MM.1S (cell line): ENCODE measurements at regions not wholly inside any gene's neighbourhood (a gene's known extent, or its start where the extent isn't known, plus 50 kb on each side); places are given as distances from the start of the nearest gene placed in this dataset.

Experiments
- DNase-seq: peaks from one replicate; pipeline ENCODE4 v3.0.0-alpha.2; 2015
- H2AFZ ChIP-seq: fragments of 300-600 bp; sonication (generic); 2 replicates; pipeline ENCODE4 v1.6.0; 2016; ENCODE audit warnings: antibody characterized with exemption, low read length
- H3F3A ChIP-seq: fragments of 300-600 bp; sonication (generic); 2 replicates; pipeline ENCODE4 v1.6.1; 2016; ENCODE audit warnings: mild to moderate bottlenecking, antibody characterized with exemption, low read length, moderate library complexity, mixed read lengths; ENCODE audit not compliant: insufficient read depth
- H3K27ac ChIP-seq: fragments of 300-600 bp; sonication (generic); 2 replicates; pipeline ENCODE4 v1.5.1; 2016; ENCODE audit warnings: mild to moderate bottlenecking, low read length
- H3K27me3 ChIP-seq: fragments of 300-600 bp; sonication (generic); replicated peaks from 2 replicates; pipeline ENCODE4 v1.6.0; 2016; ENCODE audit warnings: low read length; ENCODE audit not compliant: insufficient read depth
- H3K36me3 ChIP-seq: fragments of 300-600 bp; sonication (generic); replicated peaks from 2 replicates; pipeline ENCODE4 v1.6.1; 2016; ENCODE audit warnings: mild to moderate bottlenecking, low read length, mixed read lengths; ENCODE audit not compliant: insufficient read depth
- H3K4me1 ChIP-seq: fragments of 300-600 bp; sonication (generic); 2 replicates; pipeline ENCODE4 v1.6.1; 2016; ENCODE audit warnings: low read length, mixed read lengths
- H3K4me2 ChIP-seq: fragments of 300-600 bp; sonication (generic); 2 replicates; pipeline ENCODE4 v1.6.0; 2016; ENCODE audit warnings: low read depth, low read length
- H3K4me3 ChIP-seq: fragments of 300-600 bp; sonication (generic); 2 replicates; pipeline ENCODE4 v1.5.1; 2016; ENCODE audit warnings: low read length, mixed read lengths
- H3K79me2 ChIP-seq: fragments of 300-600 bp; sonication (generic); 2 replicates; pipeline ENCODE4 v1.6.1; 2016; ENCODE audit warnings: mixed run types, low read length, mixed read lengths
- H3K9ac ChIP-seq: fragments of 300-600 bp; sonication (generic); 2 replicates; pipeline ENCODE4 v1.6.1; 2016; ENCODE audit warnings: low read length, mixed read lengths
- H3K9me2 ChIP-seq: fragments of 300-600 bp; sonication (generic); replicated peaks from 2 replicates; pipeline ENCODE4 v1.6.1; 2016; ENCODE audit warnings: mild to moderate bottlenecking, low read length, mixed read lengths; ENCODE audit not compliant: insufficient read depth
- H3K9me3 ChIP-seq: fragments of 300-600 bp; sonication (generic); replicated peaks from 2 replicates; pipeline ENCODE4 v1.6.1; 2016; ENCODE audit warnings: mild to moderate bottlenecking, low read length, mixed read lengths; ENCODE audit not compliant: insufficient read depth
- H4K20me1 ChIP-seq: fragments of 300-600 bp; sonication (generic); 2 replicates; pipeline ENCODE4 v1.6.1; 2016; ENCODE audit warnings: mild to moderate bottlenecking, low read length, moderate library complexity, mixed read lengths; ENCODE audit not compliant: insufficient read depth
- EZH2 ChIP-seq: fragments of 300-600 bp; sonication (generic); optimal IDR thresholded peaks from 2 replicates; pipeline ENCODE3; 2017; ENCODE audit warnings: low read depth, mild to moderate bottlenecking, antibody characterized with exemption, low read length, mixed read lengths
- EZH2phosphoT487 ChIP-seq: fragments of 300-600 bp; sonication (generic); IDR thresholded peaks from 2 replicates; pipeline ENCODE4 v1.6.1; 2018; ENCODE audit warnings: antibody characterized with exemption, low read length
- TF ChIP-seq, protein P1 (sequence below): fragments of 300-600 bp; sonication (generic); IDR thresholded peaks from 2 replicates; pipeline ENCODE4 v1.5.1; 2016; ENCODE audit warnings: antibody characterized with exemption, low read length, mixed read lengths

DNA sequence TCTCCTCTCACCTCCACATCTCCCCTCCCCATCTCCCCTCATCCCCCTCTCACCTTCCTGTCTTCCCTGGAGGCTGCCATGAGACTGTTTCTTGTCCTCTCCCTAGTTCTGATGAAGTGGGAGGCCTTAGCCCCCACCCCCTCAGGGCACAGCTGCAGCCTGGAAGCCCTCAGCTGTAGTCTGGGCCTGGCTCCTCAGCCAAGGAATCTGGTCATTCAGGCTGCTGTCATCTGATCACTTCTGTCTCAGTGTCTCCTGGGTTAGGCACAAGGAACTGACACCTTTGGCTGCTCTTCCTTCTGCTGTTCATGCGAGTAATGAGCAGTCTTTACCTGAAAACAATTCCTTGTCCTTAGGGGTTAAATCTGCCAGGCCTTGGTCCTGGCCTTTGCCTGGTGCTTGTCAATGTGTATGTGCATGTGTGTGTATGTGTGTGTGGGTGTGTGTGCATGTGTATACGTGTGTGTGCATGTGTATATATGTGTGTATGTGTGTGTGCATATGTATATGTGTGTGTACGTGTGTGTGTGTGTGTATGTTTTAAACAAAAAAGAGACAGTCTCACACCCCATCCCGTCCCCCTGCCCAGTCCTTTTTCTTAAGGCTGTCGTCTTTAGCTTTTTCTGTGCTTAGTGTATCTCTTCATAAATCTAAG is 153.5 kb upstream of the TMEM72 start:
- no peaks in the 10 kb centered on the region for H3K9me2 ChIP-seq
- TF ChIP-seq, protein P1, sequence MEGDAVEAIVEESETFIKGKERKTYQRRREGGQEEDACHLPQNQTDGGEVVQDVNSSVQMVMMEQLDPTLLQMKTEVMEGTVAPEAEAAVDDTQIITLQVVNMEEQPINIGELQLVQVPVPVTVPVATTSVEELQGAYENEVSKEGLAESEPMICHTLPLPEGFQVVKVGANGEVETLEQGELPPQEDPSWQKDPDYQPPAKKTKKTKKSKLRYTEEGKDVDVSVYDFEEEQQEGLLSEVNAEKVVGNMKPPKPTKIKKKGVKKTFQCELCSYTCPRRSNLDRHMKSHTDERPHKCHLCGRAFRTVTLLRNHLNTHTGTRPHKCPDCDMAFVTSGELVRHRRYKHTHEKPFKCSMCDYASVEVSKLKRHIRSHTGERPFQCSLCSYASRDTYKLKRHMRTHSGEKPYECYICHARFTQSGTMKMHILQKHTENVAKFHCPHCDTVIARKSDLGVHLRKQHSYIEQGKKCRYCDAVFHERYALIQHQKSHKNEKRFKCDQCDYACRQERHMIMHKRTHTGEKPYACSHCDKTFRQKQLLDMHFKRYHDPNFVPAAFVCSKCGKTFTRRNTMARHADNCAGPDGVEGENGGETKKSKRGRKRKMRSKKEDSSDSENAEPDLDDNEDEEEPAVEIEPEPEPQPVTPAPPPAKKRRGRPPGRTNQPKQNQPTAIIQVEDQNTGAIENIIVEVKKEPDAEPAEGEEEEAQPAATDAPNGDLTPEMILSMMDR = no peak
- no peak for TF ChIP-seq EZH2
- no peak for TF ChIP-seq EZH2phosphoT487
- H3K9ac ChIP-seq = no peak overlapping the region
- H3F3A ChIP-seq = no peaks in the 10 kb centered on the region
- no peaks in the 10 kb centered on the region for H3K36me3 ChIP-seq
- no peak for DNase-seq
- no peak overlapping the region for H2AFZ ChIP-seq
- no peaks in the 10 kb centered on the region for H3K27me3 ChIP-seq
- H3K27ac ChIP-seq = no peak overlapping the region
- no peak overlapping the region for H3K4me2 ChIP-seq
- H3K4me3 ChIP-seq = no peak overlapping the region
- no peaks in the 10 kb centered on the region for H3K4me1 ChIP-seq
- no peaks in the 10 kb centered on the region for H3K79me2 ChIP-seq
- no peaks in the 10 kb centered on the region for H4K20me1 ChIP-seq
- H3K9me3 ChIP-seq = no peaks in the 10 kb centered on the region

DNA sequence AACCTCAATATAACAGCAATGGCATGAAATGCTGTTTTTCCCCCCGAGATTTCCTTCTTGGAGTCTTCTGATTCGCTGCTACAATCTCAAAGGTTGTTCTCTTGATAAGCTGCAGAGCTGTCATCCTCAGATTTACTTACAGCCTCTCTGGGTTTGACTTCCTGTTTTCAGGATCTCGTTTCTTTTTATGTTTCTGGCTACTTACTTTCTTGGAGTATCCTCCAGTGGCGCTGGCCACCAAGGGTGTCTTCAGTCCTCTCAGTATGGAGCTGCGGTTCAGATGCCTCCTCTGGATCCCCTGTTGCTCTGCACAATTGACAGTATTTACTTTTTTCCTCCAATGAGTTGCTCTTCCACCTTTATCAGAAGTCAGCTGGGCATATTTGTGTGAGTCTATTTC is 152.0 kb upstream of the TMEM72 start:
- no peak overlapping the region for H2AFZ ChIP-seq
- H3K79me2 ChIP-seq = no peaks in the 10 kb centered on the region
- no peak overlapping the region for H3K4me3 ChIP-seq
- no peaks in the 10 kb centered on the region for H3K27me3 ChIP-seq
- H3K4me1 ChIP-seq = no peaks in the 10 kb centered on the region
- H3K36me3 ChIP-seq = no peaks in the 10 kb centered on the region
- H3K27ac ChIP-seq = no peak overlapping the region
- no peak for TF ChIP-seq EZH2phosphoT487
- TF ChIP-seq, protein P1 = no peak
- TF ChIP-seq EZH2 = no peak
- H3K4me2 ChIP-seq = no peak overlapping the region
- H3K9me2 ChIP-seq = no peaks in the 10 kb centered on the region
- H3K9me3 ChIP-seq = no peaks in the 10 kb centered on the region
- H4K20me1 ChIP-seq = no peaks in the 10 kb centered on the region
- H3F3A ChIP-seq = no peaks in the 10 kb centered on the region
- DNase-seq = no peak
- H3K9ac ChIP-seq = no peak overlapping the region

DNA sequence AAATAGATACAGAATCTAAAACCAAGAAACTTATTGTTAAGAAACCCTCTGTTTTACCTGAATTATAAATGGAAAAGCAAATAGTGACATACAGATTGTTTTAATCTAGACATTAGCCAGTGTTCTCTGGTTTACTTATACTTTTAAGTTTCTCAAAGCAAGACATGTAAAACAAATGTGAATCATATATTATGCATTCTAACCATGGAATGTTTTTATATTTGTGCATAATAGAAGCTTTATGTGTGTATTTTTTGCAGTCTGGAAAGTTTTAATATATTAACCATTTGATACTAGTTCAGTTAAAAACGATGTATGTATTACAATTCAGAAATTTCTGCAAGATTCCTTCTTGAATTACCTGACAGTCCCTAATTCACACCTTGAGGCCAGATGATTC is 150.6 kb upstream of the TMEM72 start:
- no peaks in the 10 kb centered on the region for H3K9me2 ChIP-seq
- no peak overlapping the region for H3K9ac ChIP-seq
- no peaks in the 10 kb centered on the region for H3K4me1 ChIP-seq
- no peaks in the 10 kb centered on the region for H4K20me1 ChIP-seq
- H3K27me3 ChIP-seq = no peaks in the 10 kb centered on the region
- TF ChIP-seq EZH2phosphoT487 = no peak
- TF ChIP-seq, protein P1 = no peak
- H3K4me2 ChIP-seq = no peak overlapping the region
- H3K4me3 ChIP-seq = no peak overlapping the region
- no peak for DNase-seq
- no peaks in the 10 kb centered on the region for H3K9me3 ChIP-seq
- H3K27ac ChIP-seq = no peak overlapping the region
- no peaks in the 10 kb centered on the region for H3K79me2 ChIP-seq
- no peaks in the 10 kb centered on the region for H3F3A ChIP-seq
- no peak overlapping the region for H2AFZ ChIP-seq
- H3K36me3 ChIP-seq = no peaks in the 10 kb centered on the region
